ENCODE measurements at regions not wholly inside any gene's neighbourhood (a gene's known extent, or its start where the extent isn't known, plus 50 kb on each side); places are given as distances from the start of the nearest gene placed in this dataset.

- TF ChIP-seq CTCF (IDR thresholded peaks at IDR 0.05) (no peak), POLR2A (IDR thresholded peaks at IDR 0.05) (no peak)
Observed at GRCh38 chr7:36016648-36017047, 136.4 kb upstream of the EEPD1 start.

Measured in Peyer's patch (tissue), 4 donors.